Endodermal cell (in vitro differentiated cells): ENCODE measurements at regions not wholly inside any gene's neighbourhood (a gene's known extent, or its start where the extent isn't known, plus 50 kb on each side); places are given as distances from the start of the nearest gene placed in this dataset.

ENCODE experiments used
- DNase-seq: peaks from one replicate; pipeline ENCODE4 v3.0.0-alpha.2; 2017
- H3K27ac ChIP-seq: 2 replicates; pipeline ENCODE4 v1.5.1; 2013; ENCODE audit warnings: mild to moderate bottlenecking, low read depth, low read length, moderate library complexity
- H3K27me3 ChIP-seq: 2 replicates; pipeline ENCODE4 v1.6.1; 2013; ENCODE audit warnings: mild to moderate bottlenecking, low read length, moderate library complexity; ENCODE audit not compliant: insufficient read depth, control insufficient read depth, poor library complexity, severe bottlenecking
- H3K36me3 ChIP-seq: 2 replicates; pipeline ENCODE4 v1.7.0; 2013; ENCODE audit warnings: mild to moderate bottlenecking, low read length, moderate library complexity; ENCODE audit not compliant: control insufficient read depth, insufficient read depth
- H3K4me1 ChIP-seq: one replicate; pipeline ENCODE4 v1.7.0; 2013; ENCODE audit warnings: low read length; ENCODE audit not compliant: control insufficient read depth, insufficient read depth
- H3K4me3 ChIP-seq: 2 replicates; pipeline ENCODE4 v1.5.1; 2013; ENCODE audit warnings: mild to moderate bottlenecking, low read length, moderate library complexity
- H3K9ac ChIP-seq: 2 replicates; pipeline ENCODE4 v1.6.1; 2013; ENCODE audit warnings: mild to moderate bottlenecking, low read length, moderate library complexity; ENCODE audit not compliant: poor library complexity, severe bottlenecking; ENCODE audit errors: extremely low read depth
- H3K9me3 ChIP-seq: 2 replicates; pipeline ENCODE4 v1.6.1; 2013; ENCODE audit warnings: mild to moderate bottlenecking, low read length, moderate library complexity; ENCODE audit not compliant: control insufficient read depth
- H3K27ac Mint-ChIP-seq: 2 replicates; pipeline ENCODE4 v1.8.0; 2020; ENCODE audit warnings: mixed read lengths
- H3K27me3 Mint-ChIP-seq: 2 replicates; pipeline ENCODE4 v1.8.0; 2021; ENCODE audit warnings: mild to moderate bottlenecking, mixed read lengths; ENCODE audit not compliant: insufficient read depth
- H3K36me3 Mint-ChIP-seq: 2 replicates; pipeline ENCODE4 v1.8.0; 2020; ENCODE audit warnings: low read depth, mixed read lengths
- H3K4me1 Mint-ChIP-seq: 2 replicates; pipeline ENCODE4 v1.8.0; 2020; ENCODE audit warnings: mixed read lengths
- H3K4me3 Mint-ChIP-seq: 2 replicates; pipeline ENCODE4 v1.8.0; 2020; ENCODE audit warnings: mild to moderate bottlenecking, moderate library complexity, mixed read lengths
- H3K9me3 Mint-ChIP-seq: 2 replicates; pipeline ENCODE4 v1.8.0; 2020; ENCODE audit warnings: mild to moderate bottlenecking, mixed read lengths
- WGBS, 2 experiments: methylation state at CpG; one replicate each; pipeline versions ENCODE4 v1.1.5 to v1.1.7; 2013; ENCODE audit warnings: missing lambda C conversion rate in 2 of 2, mixed read lengths in 1 of 2; ENCODE audit not compliant: insufficient coverage in 1 of 2, insufficient read length in 1 of 2; 5-methylcytosine and 5-hydroxymethylcytosine counted together
- TF ChIP-seq, protein P1 (sequence below): fragments of 200-600 bp; sonication (generic); conservative IDR thresholded peaks from 2 replicates; pipeline ENCODE4 v1.5.0; 2021; ENCODE audit warnings: antibody characterized with exemption, mild to moderate bottlenecking

DNA sequence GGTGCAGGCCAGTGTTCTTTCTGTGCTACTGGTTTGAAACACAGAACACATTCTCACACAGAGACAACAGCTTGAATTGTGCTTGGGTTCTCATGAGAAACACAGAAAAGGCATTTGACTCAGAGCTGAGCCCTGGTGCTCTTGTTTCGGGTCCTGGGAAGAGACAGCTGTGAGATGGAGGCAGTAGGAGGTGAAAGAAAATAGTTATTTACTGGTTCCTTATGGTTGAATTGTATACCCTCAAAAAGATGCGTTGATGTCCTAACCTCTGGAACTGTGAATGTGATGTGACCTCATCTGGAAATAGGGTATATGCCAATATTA is 87.1 kb upstream of the RPS6KA2 start:
- Histone ChIP-seq H3K9me3 (no peaks in the 10 kb centered on the region), H3K36me3 (no peaks in the 10 kb centered on the region), H3K4me3 (no peak overlapping the region), H3K27me3 (no peaks in the 10 kb centered on the region), H3K9ac (no peak overlapping the region), H3K4me1 (no peaks in the 10 kb centered on the region), H3K27ac (no peak overlapping the region)
- Mint-ChIP-seq H3K9me3 (peaks cover 5% of the 10 kb centered on the region), H3K4me1 (peaks cover 3% of the 10 kb centered on the region), H3K4me3 (no peak overlapping the region), H3K36me3 (no peaks in the 10 kb centered on the region), H3K27me3 (no peaks in the 10 kb centered on the region), H3K27ac (no peak overlapping the region)
- DNase-seq = no peak
- TF ChIP-seq, protein P1, sequence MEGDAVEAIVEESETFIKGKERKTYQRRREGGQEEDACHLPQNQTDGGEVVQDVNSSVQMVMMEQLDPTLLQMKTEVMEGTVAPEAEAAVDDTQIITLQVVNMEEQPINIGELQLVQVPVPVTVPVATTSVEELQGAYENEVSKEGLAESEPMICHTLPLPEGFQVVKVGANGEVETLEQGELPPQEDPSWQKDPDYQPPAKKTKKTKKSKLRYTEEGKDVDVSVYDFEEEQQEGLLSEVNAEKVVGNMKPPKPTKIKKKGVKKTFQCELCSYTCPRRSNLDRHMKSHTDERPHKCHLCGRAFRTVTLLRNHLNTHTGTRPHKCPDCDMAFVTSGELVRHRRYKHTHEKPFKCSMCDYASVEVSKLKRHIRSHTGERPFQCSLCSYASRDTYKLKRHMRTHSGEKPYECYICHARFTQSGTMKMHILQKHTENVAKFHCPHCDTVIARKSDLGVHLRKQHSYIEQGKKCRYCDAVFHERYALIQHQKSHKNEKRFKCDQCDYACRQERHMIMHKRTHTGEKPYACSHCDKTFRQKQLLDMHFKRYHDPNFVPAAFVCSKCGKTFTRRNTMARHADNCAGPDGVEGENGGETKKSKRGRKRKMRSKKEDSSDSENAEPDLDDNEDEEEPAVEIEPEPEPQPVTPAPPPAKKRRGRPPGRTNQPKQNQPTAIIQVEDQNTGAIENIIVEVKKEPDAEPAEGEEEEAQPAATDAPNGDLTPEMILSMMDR = no peak
- 91 to 100% methylated on average over 2 of the region's 2 CpGs for WGBS, 2 experiments

DNA sequence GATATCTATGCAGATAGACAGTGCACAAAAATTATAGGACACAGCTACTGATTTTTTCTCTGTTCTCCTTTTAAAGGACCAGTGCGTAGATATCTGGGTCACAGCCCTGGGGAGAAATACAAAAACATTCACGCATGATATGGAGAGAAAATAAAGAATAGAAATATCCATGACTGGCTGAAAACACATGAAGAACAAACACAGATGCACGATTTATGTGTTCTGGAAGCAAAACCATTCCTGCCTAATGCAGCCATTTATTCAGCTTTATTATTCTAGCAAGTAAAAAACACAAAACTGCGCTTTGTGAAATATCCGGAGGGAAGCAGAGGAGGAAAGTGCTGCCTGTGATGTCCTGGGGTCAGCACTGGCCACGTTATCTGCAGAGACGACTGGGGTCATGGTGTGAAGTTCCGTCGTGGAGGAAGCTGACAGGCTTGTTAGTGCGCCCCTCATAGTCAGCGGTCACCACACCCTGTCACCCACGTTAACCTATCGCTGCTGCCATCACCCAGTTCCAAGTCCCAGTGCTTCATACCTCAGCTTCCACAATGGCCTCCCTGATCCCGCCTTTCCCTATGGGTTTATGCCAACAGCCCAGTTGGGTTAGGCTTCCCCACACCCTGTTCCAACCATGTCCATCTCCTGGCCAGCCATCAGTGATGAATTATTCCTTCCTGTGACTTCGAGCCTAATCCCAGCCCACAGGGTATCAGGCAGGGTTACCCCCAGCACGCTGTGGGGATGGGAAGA is 86.6 kb upstream of the RPS6KA2 start:
- DNase-seq = no peak
- Mint-ChIP-seq H3K9me3 (peaks cover 5% of the 10 kb centered on the region), H3K4me3 (no peak overlapping the region), H3K4me1 (peaks cover 3% of the 10 kb centered on the region), H3K27ac (no peak overlapping the region), H3K27me3 (no peaks in the 10 kb centered on the region), H3K36me3 (no peaks in the 10 kb centered on the region)
- H3K27ac ChIP-seq = no peak overlapping the region
- no peaks in the 10 kb centered on the region for H3K9me3 ChIP-seq
- H3K9ac ChIP-seq = no peak overlapping the region
- no peaks in the 10 kb centered on the region for H3K27me3 ChIP-seq
- no peak overlapping the region for H3K4me3 ChIP-seq
- no peaks in the 10 kb centered on the region for H3K4me1 ChIP-seq
- no peaks in the 10 kb centered on the region for H3K36me3 ChIP-seq
- TF ChIP-seq, protein P1 = no peak
- WGBS, 2 experiments = 87 to 93% methylated on average over 8 to 16 of the region's 16 CpGs

DNA sequence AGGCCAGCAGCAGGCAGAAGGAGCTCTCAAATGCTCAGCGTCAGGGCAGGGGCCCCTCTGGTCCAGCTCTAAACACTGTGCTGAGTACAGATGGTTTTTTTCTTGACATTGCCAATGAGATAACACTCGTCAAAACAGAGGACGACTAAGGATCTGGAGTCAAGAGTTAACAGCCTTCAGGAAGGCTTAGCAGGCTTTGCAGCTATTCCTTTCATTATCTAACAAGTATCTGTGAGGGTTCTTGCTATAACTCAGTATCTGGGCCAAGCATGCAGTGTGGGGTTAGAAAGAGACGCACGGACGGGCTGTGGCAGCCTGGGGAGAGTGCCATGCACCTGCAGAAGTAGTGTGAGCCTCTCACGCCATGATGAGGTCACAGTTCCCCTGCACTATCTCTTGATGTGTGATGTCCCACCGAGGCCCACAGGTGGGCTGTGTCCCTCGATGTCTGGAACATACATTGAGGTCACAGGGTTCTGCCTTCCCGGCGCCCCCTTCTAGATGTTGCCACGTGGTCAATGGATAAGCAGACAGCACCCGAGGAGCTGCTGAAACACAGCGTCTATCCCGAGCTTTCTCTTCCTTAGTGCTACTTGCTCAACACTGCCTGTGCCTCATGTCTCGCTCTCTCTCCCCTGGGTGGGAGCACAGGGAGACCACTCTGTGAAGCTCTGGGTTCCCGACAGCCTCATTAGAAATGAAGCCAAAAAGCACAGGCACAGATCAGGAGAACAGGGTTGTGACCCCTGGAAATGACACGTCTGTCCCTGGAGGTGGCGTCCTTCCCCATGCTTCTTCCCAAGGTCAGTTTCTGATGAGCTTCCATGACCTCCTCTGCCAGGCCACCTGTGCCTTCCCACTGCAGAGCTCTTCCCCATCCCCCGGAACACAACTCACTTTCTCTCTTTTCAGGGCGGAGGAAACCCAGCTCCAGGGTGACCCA is 85.5 kb upstream of the RPS6KA2 start:
- Mint-ChIP-seq H3K9me3 (peaks cover 5% of the 10 kb centered on the region), H3K27me3 (peaks cover 1% of the 10 kb centered on the region), H3K36me3 (no peaks in the 10 kb centered on the region), H3K27ac (no peak overlapping the region), H3K4me1 (peaks cover 3% of the 10 kb centered on the region), H3K4me3 (no peak overlapping the region)
- TF ChIP-seq, protein P1 = peak; percentile 69
- H3K9me3 ChIP-seq = no peaks in the 10 kb centered on the region
- H3K4me3 ChIP-seq = no peak overlapping the region
- WGBS, 2 experiments = 87 to 91% methylated on average over 19 to 21 of the region's 21 CpGs
- H3K27ac ChIP-seq = no peak overlapping the region
- H3K9ac ChIP-seq = no peak overlapping the region
- no peaks in the 10 kb centered on the region for H3K27me3 ChIP-seq
- H3K36me3 ChIP-seq = no peaks in the 10 kb centered on the region
- peak; percentile 79 for DNase-seq
- H3K4me1 ChIP-seq = no peaks in the 10 kb centered on the region
